HCT116 (cell line): ENCODE measurements at regions not wholly inside any gene's neighbourhood (a gene's known extent, or its start where the extent isn't known, plus 50 kb on each side); places are given as distances from the start of the nearest gene placed in this dataset.

Experiments used
- EZH2 ChIP-seq: fragments of 200-600 bp; sonication (generic); IDR thresholded peaks from 2 replicates; pipeline ENCODE4 v1.6.1; 2017; ENCODE audit warnings: antibody characterized with exemption, mixed run types
- ZFX ChIP-seq: fragments of 450-650 bp; IDR thresholded peaks from 2 replicates; pipeline ENCODE4 v1.6.1; 2017
- TF ChIP-seq, protein P1 (sequence below), 3 experiments: fragments of 200-600 bp in 1 of 3; sonication (generic) in 1 of 3; IDR thresholded peaks in 2 of 3; conservative IDR thresholded peaks in 1 of 3; 2 replicates each; pipeline ENCODE4 v1.5.1; 2012 to 2017; ENCODE audit warnings: low read depth in 2 of 3, low read length in 2 of 3, antibody characterized with exemption in 1 of 3, borderline replicate concordance in 1 of 3, control low read depth in 1 of 3, mild to moderate bottlenecking in 1 of 3, mixed read lengths in 1 of 3, mixed run types in 1 of 3, moderate library complexity in 1 of 3; ENCODE audit not compliant: insufficient read depth in 1 of 3

DNA sequence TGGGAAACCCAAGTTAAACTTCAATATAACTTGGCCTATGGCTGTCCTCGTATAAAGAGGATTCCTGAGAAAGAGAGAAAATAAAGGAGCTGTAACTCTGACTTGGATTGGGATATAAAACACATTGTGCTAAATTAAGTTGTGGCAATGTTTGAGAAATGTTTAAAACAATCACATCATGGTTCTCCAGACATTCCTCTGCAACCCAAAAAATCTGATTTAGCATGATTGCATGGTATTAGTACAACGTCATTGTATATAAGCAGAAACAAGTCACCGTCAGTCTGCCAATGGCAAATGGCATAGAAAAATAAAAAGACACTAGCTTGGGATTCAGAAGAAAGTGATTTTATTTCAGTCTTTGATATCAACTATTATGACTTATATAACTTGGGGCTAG, 140.2 kb upstream of the FAM83B start:
- TF ChIP-seq EZH2 = no peak
- TF ChIP-seq, protein P1, sequence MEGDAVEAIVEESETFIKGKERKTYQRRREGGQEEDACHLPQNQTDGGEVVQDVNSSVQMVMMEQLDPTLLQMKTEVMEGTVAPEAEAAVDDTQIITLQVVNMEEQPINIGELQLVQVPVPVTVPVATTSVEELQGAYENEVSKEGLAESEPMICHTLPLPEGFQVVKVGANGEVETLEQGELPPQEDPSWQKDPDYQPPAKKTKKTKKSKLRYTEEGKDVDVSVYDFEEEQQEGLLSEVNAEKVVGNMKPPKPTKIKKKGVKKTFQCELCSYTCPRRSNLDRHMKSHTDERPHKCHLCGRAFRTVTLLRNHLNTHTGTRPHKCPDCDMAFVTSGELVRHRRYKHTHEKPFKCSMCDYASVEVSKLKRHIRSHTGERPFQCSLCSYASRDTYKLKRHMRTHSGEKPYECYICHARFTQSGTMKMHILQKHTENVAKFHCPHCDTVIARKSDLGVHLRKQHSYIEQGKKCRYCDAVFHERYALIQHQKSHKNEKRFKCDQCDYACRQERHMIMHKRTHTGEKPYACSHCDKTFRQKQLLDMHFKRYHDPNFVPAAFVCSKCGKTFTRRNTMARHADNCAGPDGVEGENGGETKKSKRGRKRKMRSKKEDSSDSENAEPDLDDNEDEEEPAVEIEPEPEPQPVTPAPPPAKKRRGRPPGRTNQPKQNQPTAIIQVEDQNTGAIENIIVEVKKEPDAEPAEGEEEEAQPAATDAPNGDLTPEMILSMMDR (IDR thresholded peaks at IDR 0.05 in 2 of 3, conservative IDR thresholded peaks at IDR 0.05 in 1 of 3; ENCODE audit: borderline replicate concordance in 1 of 3, insufficient read depth in 1 of 3, low read depth in 2 of 3, low read length in 2 of 3) = no peak
- TF ChIP-seq ZFX = no peak
